ENCODE measurements at regions not wholly inside any gene's neighbourhood (a gene's known extent, or its start where the extent isn't known, plus 50 kb on each side); places are given as distances from the start of the nearest gene placed in this dataset.

DNA sequence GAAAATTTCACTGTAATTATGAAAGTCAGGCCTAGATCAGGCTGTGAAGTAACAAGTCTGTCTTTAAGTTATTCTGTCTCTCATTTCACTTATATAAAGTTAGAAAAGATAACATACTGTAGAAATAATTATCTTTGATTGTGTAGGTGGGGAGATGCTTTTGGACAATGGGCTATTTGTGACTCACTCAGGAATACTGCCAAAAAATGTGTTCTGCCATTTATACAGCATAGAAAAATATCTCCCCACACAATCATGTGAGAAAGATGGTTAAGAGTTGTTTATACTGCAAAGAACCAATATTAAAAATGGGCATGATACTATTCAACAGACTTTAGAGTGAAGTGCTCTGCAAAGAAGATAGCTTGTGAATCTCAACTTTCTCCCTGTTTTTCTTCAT lies 95.0 kb upstream of the GABRA2 start:
- H3K36me3 ChIP-seq (ENCODE audit: control insufficient read depth, insufficient read depth, low read length), result no peaks in the 10 kb centered on the region
- intact Hi-C loops (cut with micrococcal nuclease; ENCODE audit: unreplicated experiment), result no loop called here
- Mint-ChIP-seq H3K27ac (ENCODE audit: unreplicated experiment) (no peak overlapping the region), H3K4me1 (ENCODE audit: low read depth, unreplicated experiment) (no peaks in the 10 kb centered on the region), H3K27me3 (ENCODE audit: insufficient read depth, unreplicated experiment) (no peaks in the 10 kb centered on the region), H3K36me3 (ENCODE audit: insufficient read depth, unreplicated experiment) (no peaks in the 10 kb centered on the region), H3K4me3 (ENCODE audit: unreplicated experiment) (no peak overlapping the region), H3K9me3 (ENCODE audit: unreplicated experiment) (no peaks in the 10 kb centered on the region)
- H3K27me3 ChIP-seq (replicated peaks; ENCODE audit: control insufficient read depth, insufficient read depth, low read length), result no peaks in the 10 kb centered on the region
- CTCF ChIA-PET, result no interaction called here
- DNase-seq, result no peak
- no peak overlapping the region for H3K4me3 ChIP-seq (ENCODE audit: low read depth, low read length)
- TF ChIP-seq, protein P1, sequence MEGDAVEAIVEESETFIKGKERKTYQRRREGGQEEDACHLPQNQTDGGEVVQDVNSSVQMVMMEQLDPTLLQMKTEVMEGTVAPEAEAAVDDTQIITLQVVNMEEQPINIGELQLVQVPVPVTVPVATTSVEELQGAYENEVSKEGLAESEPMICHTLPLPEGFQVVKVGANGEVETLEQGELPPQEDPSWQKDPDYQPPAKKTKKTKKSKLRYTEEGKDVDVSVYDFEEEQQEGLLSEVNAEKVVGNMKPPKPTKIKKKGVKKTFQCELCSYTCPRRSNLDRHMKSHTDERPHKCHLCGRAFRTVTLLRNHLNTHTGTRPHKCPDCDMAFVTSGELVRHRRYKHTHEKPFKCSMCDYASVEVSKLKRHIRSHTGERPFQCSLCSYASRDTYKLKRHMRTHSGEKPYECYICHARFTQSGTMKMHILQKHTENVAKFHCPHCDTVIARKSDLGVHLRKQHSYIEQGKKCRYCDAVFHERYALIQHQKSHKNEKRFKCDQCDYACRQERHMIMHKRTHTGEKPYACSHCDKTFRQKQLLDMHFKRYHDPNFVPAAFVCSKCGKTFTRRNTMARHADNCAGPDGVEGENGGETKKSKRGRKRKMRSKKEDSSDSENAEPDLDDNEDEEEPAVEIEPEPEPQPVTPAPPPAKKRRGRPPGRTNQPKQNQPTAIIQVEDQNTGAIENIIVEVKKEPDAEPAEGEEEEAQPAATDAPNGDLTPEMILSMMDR (IDR thresholded peaks at IDR 0.05; ENCODE audit: insufficient read depth in 1 of 2, low read depth in 1 of 2, low read length in 1 of 2, severe bottlenecking in 1 of 2, unreplicated experiment in 1 of 2), result no peak
- BruUV-seq (replicated peaks), result no TSS peak
- H3K9me3 ChIP-seq, result no peaks in the 10 kb centered on the region
- POLR2A ChIA-PET, result no interaction called here
- H3K4me1 ChIP-seq, result no peaks in the 10 kb centered on the region

DNA sequence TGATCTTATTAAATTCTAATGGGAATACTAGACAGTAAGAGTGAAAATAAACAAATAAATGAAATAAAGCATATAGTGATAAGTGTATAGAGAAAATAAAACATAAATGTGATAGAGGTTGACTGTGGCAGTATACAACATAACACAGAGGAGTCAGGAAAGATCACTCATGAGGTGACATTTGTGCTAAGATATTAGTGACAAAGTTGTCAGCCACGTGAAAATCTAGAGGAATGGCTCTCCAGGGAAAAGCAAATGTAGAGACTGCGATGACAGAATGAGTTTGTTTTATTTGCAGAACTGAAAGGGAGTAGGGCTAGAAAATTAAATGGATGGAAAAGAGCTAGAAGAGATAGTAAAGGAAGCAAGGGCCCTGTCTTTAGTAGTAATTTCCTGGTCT lies 72.8 kb upstream of the GABRA2 start:
- Histone ChIP-seq H3K4me1 (no peaks in the 10 kb centered on the region), H3K27me3 (replicated peaks; ENCODE audit: control insufficient read depth, insufficient read depth, low read length) (no peaks in the 10 kb centered on the region), H3K4me3 (ENCODE audit: low read depth, low read length) (no peak overlapping the region), H3K36me3 (ENCODE audit: control insufficient read depth, insufficient read depth, low read length) (no peaks in the 10 kb centered on the region), H3K9me3 (no peaks in the 10 kb centered on the region)
- TF ChIP-seq, protein P1 (IDR thresholded peaks at IDR 0.05; ENCODE audit: insufficient read depth in 1 of 2, low read depth in 1 of 2, low read length in 1 of 2, severe bottlenecking in 1 of 2, unreplicated experiment in 1 of 2), result no peak
- Mint-ChIP-seq H3K4me1 (ENCODE audit: low read depth, unreplicated experiment) (no peaks in the 10 kb centered on the region), H3K27ac (ENCODE audit: unreplicated experiment) (no peak overlapping the region), H3K9me3 (ENCODE audit: unreplicated experiment) (no peaks in the 10 kb centered on the region), H3K4me3 (ENCODE audit: unreplicated experiment) (no peak overlapping the region), H3K36me3 (ENCODE audit: insufficient read depth, unreplicated experiment) (no peaks in the 10 kb centered on the region), H3K27me3 (ENCODE audit: insufficient read depth, unreplicated experiment) (no peaks in the 10 kb centered on the region)
- POLR2A ChIA-PET, result no interaction called here
- CTCF ChIA-PET, result interaction anchor here (1.1 kb wide), 1 partner anchor 185 kb away, joined by 3 read pairs; no protein-coding TSS in a partner anchor
- DNase-seq, result no peak
- intact Hi-C loops (cut with micrococcal nuclease; ENCODE audit: unreplicated experiment), result loop anchor here (10.0 kb wide), 1 partner anchor 182 kb away; no protein-coding TSS in a partner anchor
- BruUV-seq (replicated peaks), result no TSS peak

DNA sequence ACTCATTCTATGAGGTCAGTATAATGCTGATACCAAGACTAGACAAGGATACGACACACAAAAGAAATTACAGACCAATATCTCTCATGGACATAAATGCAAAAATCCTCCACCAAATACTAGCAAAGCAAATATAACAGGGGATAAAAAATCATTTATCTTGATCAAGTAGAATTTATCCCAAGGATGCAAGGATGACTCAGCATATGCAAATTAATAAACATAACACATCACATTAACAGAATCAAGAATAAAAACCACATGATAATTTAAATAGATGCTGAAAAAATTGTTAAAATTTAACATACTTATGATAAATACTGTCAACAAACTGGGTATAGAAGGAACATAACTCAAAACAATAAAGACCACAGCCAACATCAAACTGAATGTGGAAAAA lies 69.4 kb upstream of the GABRA2 start:
- Mint-ChIP-seq H3K36me3 (ENCODE audit: insufficient read depth, unreplicated experiment) (no peaks in the 10 kb centered on the region), H3K4me3 (ENCODE audit: unreplicated experiment) (no peak overlapping the region), H3K9me3 (ENCODE audit: unreplicated experiment) (peaks cover 10% of the 10 kb centered on the region), H3K27me3 (ENCODE audit: insufficient read depth, unreplicated experiment) (no peaks in the 10 kb centered on the region), H3K27ac (ENCODE audit: unreplicated experiment) (no peak overlapping the region), H3K4me1 (ENCODE audit: low read depth, unreplicated experiment) (no peaks in the 10 kb centered on the region)
- Histone ChIP-seq H3K9me3 (no peaks in the 10 kb centered on the region), H3K4me1 (no peaks in the 10 kb centered on the region), H3K4me3 (ENCODE audit: low read depth, low read length) (no peak overlapping the region), H3K27me3 (replicated peaks; ENCODE audit: control insufficient read depth, insufficient read depth, low read length) (no peaks in the 10 kb centered on the region), H3K36me3 (ENCODE audit: control insufficient read depth, insufficient read depth, low read length) (no peaks in the 10 kb centered on the region)
- no peak for DNase-seq
- no TSS peak for BruUV-seq (replicated peaks)
- CTCF ChIA-PET, result no interaction called here
- TF ChIP-seq, protein P1 (IDR thresholded peaks at IDR 0.05; ENCODE audit: insufficient read depth in 1 of 2, low read depth in 1 of 2, low read length in 1 of 2, severe bottlenecking in 1 of 2, unreplicated experiment in 1 of 2), result no peak
- intact Hi-C loops (cut with micrococcal nuclease; ENCODE audit: unreplicated experiment), result no loop called here
- POLR2A ChIA-PET, result no interaction called here

Data from Caco-2 (cell line).